ENCODE measurements at regions not wholly inside any gene's neighbourhood (a gene's known extent, or its start where the extent isn't known, plus 50 kb on each side); places are given as distances from the start of the nearest gene placed in this dataset.

GRCh38 chr5:36388288-36388687 lies 86.6 kb upstream of the RANBP3L start:
- FAIRE-seq, result no peak
- DNase-seq (ENCODE audit: low read depth, low spot score), result no peak
- ChIA-PET CTCF (interaction anchor here (0.6 to 1.2 kb wide), 5 partner anchors 16 to 257 kb away, joined by 3 to 4 read pairs (median 3); no protein-coding TSS in a partner anchor), SMC1A (ENCODE audit: uncharacterized antibody, unreplicated experiment) (interaction anchor here (1.2 kb wide), 1 partner anchor 14 kb away, joined by 3 read pairs; no protein-coding TSS in a partner anchor), POLR2A (interaction anchor here (0.6 kb wide), 1 partner anchor 1556 kb away, joined by 3 read pairs; no protein-coding TSS in a partner anchor), RAD21 (ENCODE audit: unreplicated experiment) (interaction anchor here (0.7 to 1.4 kb wide), 2 partner anchors 194 to 309 kb away, joined by 3 read pairs; no protein-coding TSS in a partner anchor)
- no peak overlapping the region for H3K4me2 ChIP-seq (ENCODE audit: control insufficient read depth, insufficient read depth)
- no peaks in the 10 kb centered on the region for H3K4me1 ChIP-seq (ENCODE audit: control insufficient read depth, insufficient read depth, low read length)
- intact Hi-C loops (cut with micrococcal nuclease; ENCODE audit: unreplicated experiment) (no loop called here), in situ Hi-C loops (cut with MboI) (no loop called here)
- no peak overlapping the region for H3K4me3 ChIP-seq
- no TSS peak for BruUV-seq (replicated peaks)
- no peaks in the 10 kb centered on the region for H3K79me2 ChIP-seq (ENCODE audit: control insufficient read depth, insufficient read depth, low read length)
- ATAC-seq, result no peak
- no peaks in the 10 kb centered on the region for H3K36me3 ChIP-seq (ENCODE audit: control insufficient read depth in 2 of 2, insufficient read depth in 2 of 2, low read length in 1 of 2)
- peaks cover 0 to 3% of the 10 kb centered on the region in 2 experiments; a peak in 2 of 4 replicates for H3K27me3 ChIP-seq (replicated peaks in 1 of 2; ENCODE audit: control insufficient read depth in 2 of 2, insufficient read depth in 2 of 2, low read length in 1 of 2)
- H4K20me1 ChIP-seq (ENCODE audit: control insufficient read depth, insufficient read depth), result no peaks in the 10 kb centered on the region
- H3K27ac ChIP-seq (ENCODE audit: control insufficient read depth, insufficient read depth), result no peak overlapping the region
- TF ChIP-seq ASH2L (IDR thresholded peaks at IDR 0.05; ENCODE audit: borderline replicate concordance, low read depth), result no peak
- no peak for TF ChIP-seq MEF2B (IDR thresholded peaks at IDR 0.05; ENCODE audit: partially characterized antibody, poor library complexity, severe bottlenecking)
- TF ChIP-seq YBX1 (IDR thresholded peaks at IDR 0.05), result no peak
- no peak for TF ChIP-seq ZNF217 (IDR thresholded peaks at IDR 0.05)
- H2AFZ ChIP-seq (ENCODE audit: control insufficient read depth, low read depth, low read length), result no peak overlapping the region
- no peak overlapping the region for H3K9ac ChIP-seq (ENCODE audit: control insufficient read depth, insufficient read depth, low read length)
- no peaks in the 10 kb centered on the region for H3K9me3 ChIP-seq (replicated peaks; ENCODE audit: control insufficient read depth, insufficient read depth, low read length)
- 48% methylated on average over 4 of the region's 4 CpGs for WGBS (ENCODE audit: insufficient coverage, insufficient replicate concordance, low lambda C conversion rate, missing lambda C conversion rate)

- Histone ChIP-seq H3K79me2 (ENCODE audit: control insufficient read depth, insufficient read depth, low read length) (no peaks in the 10 kb centered on the region), H3K27me3 (replicated peaks in 1 of 2; ENCODE audit: control insufficient read depth in 2 of 2, insufficient read depth in 2 of 2, low read length in 1 of 2) (peaks cover 0 to 3% of the 10 kb centered on the region in 2 experiments; a peak in 2 of 4 replicates), H3K27ac (ENCODE audit: control insufficient read depth, insufficient read depth) (no peak overlapping the region), H2AFZ (ENCODE audit: control insufficient read depth, low read depth, low read length) (no peak overlapping the region), H3K36me3 (ENCODE audit: control insufficient read depth in 2 of 2, insufficient read depth in 2 of 2, low read length in 1 of 2) (no peaks in the 10 kb centered on the region), H3K4me1 (ENCODE audit: control insufficient read depth, insufficient read depth, low read length) (no peaks in the 10 kb centered on the region), H3K9ac (ENCODE audit: control insufficient read depth, insufficient read depth, low read length) (no peak overlapping the region), H4K20me1 (ENCODE audit: control insufficient read depth, insufficient read depth) (no peaks in the 10 kb centered on the region), H3K9me3 (replicated peaks; ENCODE audit: control insufficient read depth, insufficient read depth, low read length) (no peaks in the 10 kb centered on the region), H3K4me3 (no peak overlapping the region), H3K4me2 (ENCODE audit: control insufficient read depth, insufficient read depth) (no peak overlapping the region)
- ChIA-PET POLR2A (interaction anchor here (0.6 kb wide), 1 partner anchor 1555 kb away, joined by 3 read pairs; no protein-coding TSS in a partner anchor), SMC1A (ENCODE audit: uncharacterized antibody, unreplicated experiment) (interaction anchor here (1.0 kb wide), 1 partner anchor 30 kb away, joined by 3 read pairs; no protein-coding TSS in a partner anchor), RAD21 (ENCODE audit: unreplicated experiment) (interaction anchor here (0.7 to 1.4 kb wide), 2 partner anchors 193 to 310 kb away, joined by 3 read pairs; no protein-coding TSS in a partner anchor), CTCF (interaction anchor here (1.0 to 1.2 kb wide), 3 partner anchors 24 to 256 kb away, joined by 3 read pairs; no protein-coding TSS in a partner anchor)
- TF ChIP-seq SMAD1 (IDR thresholded peaks at IDR 0.05; ENCODE audit: low read depth, partially characterized antibody) (no peak), CTCF (IDR thresholded peaks at IDR 0.05 in 2 of 3, conservative IDR thresholded peaks at IDR 0.05 in 1 of 3; ENCODE audit: control insufficient read depth in 2 of 3, extremely low read depth in 1 of 3, insufficient read depth in 1 of 3, low read depth in 3 of 3, low read length in 3 of 3) (no peak), HDAC6 (IDR thresholded peaks at IDR 0.05; ENCODE audit: unreplicated experiment) (no peak)
- no TSS peak for BruUV-seq (replicated peaks)
- in situ Hi-C loops (cut with MboI), result no loop called here
- DNase-seq (ENCODE audit: low read depth, low spot score) (no peak), ATAC-seq (no peak), FAIRE-seq (no peak)
- WGBS (ENCODE audit: insufficient coverage, insufficient replicate concordance, low lambda C conversion rate, missing lambda C conversion rate), result 13% methylated on average over 4 of the region's 4 CpGs
- intact Hi-C loops (cut with micrococcal nuclease; ENCODE audit: unreplicated experiment), result no loop called here
Measured at GRCh38 chr5:36389245-36389644, 87.5 kb upstream of the RANBP3L start.
